GM19328 (cell line): ENCODE measurements at regions not wholly inside any gene's neighbourhood (a gene's known extent, or its start where the extent isn't known, plus 50 kb on each side); places are given as distances from the start of the nearest gene placed in this dataset.

Experiments
- ATAC-seq: cut with Tn5 transposase; IDR thresholded peaks from one replicate; pipeline ENCODE4 v1.9.1; 2021; ENCODE audit warnings: mild to moderate bottlenecking, moderate library complexity; ENCODE audit not compliant: unreplicated experiment

DNA sequence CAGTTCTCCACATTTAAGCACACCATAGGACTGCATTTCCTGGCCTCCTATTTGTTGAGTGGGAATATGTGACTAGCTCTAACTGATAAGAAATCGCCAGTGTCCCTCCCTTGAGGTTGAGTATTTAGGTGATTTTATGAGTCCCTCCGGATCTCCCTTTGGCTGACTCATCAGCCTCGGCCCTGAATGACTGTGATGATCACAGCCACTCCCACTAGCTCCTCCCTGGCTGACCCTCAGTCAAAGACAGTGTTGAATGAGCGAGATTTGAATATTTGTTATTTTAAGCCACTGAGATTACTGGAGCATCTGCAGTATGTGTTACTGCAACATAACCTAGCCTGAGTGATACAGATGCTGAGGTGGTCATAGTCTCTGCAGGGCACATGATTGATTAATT, 515.3 kb downstream of the EPHB1 start:
- no peak for ATAC-seq

DNA sequence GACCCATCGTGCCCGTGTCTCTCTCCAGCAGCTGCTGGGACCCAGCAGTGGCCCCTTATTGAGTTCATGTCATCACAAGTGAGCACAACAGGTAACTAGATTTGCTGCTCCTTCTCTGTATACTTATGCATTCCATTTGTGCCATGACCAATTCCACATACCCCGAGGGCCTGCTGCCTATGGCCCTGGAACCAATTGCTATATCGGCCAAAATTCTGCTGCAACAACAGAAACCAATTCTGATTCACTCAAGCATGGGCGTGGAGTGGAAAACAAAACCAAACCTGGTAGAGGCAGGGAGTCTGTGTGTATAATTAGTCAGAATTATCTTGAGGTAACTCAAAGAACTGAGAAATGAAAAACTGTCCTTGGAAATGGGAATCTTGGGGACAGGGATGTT, 516.6 kb downstream of the EPHB1 start:
- ATAC-seq: no peak

DNA sequence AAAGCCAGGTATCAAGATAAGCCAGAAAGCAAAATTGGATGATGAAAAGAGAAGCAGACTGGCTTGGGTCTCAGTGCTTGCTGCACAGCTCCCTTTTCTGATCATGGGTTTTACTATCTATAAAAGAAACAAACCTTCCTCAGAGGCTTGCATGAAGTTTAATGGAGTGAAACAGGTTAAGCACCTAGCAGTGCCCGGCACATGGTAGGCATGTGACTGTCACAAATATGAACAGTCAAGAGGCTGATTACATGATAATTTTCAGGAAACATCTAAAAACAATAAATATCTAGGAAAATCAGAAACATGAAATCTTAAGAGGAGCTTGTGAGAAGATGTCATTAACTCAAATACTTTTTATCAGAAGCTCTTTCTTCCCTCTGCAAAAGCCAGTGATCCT, 519.2 kb downstream of the EPHB1 start:
- ATAC-seq: no peak

DNA sequence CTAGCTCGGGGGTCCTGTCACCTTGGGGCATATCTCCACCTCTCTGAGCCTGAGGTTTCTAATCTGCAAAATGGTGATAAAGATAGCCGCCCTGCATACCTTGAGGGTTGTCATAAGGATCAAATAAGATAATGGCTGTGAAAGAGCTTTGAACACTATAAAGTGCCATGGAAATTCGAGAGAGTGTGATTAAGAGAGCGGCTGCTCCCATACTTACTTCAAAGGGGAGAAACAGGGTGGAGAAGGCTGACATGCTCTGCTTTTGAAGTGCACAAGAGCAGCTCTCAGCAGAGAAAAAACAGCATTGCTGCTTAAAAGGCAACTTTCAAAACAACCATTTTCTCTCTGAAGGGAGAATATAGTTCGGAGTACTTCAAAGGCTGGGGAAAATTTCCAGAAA, 529.2 kb downstream of the EPHB1 start:
- no peak for ATAC-seq

DNA sequence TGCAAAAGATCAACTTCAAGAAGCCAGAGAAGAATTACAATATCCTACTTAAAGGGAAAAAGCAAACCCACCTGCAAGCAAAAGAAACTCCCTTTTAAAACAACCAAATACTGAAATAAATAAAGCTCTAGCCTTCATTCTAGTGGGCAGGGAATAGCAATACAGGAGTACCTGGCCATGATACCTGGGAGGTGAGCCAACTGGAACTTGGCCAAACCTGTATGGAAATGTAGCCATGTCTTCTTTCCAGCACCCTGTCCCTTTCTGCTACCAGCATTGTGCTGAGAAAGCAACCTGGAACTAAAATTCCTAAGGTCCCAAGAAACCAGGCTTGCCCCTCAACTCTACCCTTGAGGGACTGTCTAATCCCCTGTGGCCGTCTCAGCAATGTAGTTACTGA, 530.0 kb downstream of the EPHB1 start:
- no peak for ATAC-seq

DNA sequence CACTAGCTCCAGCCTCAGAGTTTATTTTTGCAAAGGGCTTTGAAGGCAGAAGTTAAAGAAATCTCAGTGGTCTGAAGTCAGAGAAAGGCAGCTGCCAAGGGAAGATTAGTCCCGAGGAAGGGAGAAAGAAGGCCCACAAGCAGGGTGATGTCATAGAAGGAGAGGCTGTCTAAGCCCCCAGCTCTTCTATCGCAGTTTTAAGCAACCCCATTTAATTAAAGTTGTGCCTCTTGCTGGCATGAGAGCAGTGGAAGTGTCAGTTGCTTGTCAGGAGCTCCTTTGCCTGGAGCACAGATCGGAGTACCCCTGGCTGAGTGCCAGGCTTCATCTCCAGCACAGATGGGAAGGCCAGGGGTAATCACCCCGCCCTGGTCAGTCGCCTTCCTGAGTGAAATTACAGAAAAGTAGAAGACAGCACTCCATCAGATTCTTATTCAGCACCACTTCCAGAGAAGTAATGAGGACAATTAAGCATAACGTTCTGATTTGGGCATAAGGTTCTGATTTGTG, 530.7 kb downstream of the EPHB1 start:
- ATAC-seq: no peak

DNA sequence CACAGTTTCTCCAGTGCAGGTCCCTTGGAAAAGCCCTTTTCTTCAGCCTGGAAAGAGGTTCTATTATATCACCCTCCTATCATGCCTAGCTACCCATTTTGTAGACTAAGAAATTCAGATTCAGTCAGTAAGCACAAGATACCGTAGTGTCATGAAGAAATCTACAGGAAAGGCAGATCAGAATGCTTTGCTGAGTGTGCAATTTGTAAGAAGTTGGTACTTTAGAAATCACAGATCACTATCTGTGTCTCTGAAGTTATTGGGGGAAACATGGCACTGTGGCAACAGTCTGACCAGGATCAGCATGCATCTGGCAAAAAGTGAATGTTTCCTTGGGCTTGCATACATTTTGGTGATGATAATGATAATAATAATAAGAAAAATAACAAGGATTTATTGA, 531.8 kb downstream of the EPHB1 start:
- no peak for ATAC-seq

DNA sequence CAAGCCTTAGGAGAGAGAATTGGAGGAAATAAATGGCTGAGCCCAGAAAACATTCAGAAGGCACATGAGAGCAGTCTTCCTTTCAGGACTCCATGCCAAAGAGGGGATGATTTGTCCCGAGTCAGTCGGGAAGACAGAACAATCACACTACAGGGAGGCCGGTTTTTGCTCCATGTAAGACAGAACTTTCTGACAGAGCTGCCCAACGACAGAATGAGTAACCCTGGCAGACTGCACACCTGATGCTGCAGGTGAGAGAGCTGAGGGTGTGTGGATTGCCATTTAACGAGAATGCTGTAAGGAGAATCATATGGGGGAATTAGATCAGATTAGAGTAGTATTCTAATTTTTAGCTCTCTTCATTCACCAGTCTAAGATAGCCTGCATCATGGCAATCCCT, 533.0 kb downstream of the EPHB1 start:
- ATAC-seq: no peak

DNA sequence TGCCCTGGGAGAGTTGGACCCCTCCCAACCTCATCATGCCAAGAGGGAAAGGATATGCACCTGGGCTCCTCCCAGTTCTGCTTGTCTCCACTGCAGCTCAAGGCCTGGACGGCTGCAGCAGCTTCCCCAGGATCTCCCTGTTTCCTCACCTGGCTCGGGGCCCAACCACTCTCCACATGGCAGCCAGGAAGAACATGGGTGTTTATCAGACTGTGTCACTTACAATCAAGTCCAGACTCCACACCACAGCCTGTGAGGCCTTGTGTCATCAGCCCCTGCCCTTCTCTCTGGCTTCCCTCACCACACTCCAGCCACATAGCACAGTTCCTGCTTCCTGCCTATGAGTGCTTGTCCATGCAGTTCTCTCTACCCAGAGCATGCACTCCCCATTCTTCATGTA, 534.4 kb downstream of the EPHB1 start:
- no peak for ATAC-seq

DNA sequence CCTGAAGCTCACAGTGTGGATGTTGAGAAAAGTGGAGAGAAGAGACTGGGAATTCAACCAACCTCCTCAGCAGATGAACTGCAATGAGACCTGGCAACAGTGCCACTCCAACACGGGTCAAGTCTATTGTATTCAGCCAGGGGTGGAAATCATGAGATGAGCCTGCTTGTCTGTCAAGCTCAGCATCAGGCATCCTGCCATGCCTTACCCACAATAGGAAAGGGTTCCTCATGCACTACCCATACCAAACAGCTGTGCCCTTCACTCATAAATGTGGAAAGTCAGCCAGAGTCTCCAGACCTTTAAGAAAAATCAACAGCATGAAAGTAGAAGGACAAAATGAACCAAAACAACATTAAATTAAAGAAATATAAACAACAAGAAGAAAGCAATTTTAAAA, 542.1 kb downstream of the EPHB1 start:
- ATAC-seq: no peak

DNA sequence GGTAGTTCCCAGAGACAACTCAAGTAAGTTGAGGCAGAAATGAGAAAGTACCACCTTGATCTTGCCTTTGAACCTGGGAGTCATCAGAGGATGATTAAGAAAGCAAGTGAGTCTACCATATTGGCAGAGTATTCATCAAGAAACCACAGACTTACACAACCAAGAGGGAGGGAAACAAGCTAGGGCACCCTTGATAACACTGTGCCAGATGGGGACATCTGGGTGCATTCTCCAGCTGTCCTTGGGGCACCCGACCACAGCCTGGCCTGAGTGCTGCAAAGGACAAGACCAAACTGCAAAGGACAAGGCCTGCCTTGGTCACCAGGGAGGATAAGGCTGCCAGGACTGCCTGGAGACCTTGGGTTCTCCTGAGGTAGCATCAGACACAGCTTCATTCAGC, 553.6 kb downstream of the EPHB1 start:
- no peak for ATAC-seq

DNA sequence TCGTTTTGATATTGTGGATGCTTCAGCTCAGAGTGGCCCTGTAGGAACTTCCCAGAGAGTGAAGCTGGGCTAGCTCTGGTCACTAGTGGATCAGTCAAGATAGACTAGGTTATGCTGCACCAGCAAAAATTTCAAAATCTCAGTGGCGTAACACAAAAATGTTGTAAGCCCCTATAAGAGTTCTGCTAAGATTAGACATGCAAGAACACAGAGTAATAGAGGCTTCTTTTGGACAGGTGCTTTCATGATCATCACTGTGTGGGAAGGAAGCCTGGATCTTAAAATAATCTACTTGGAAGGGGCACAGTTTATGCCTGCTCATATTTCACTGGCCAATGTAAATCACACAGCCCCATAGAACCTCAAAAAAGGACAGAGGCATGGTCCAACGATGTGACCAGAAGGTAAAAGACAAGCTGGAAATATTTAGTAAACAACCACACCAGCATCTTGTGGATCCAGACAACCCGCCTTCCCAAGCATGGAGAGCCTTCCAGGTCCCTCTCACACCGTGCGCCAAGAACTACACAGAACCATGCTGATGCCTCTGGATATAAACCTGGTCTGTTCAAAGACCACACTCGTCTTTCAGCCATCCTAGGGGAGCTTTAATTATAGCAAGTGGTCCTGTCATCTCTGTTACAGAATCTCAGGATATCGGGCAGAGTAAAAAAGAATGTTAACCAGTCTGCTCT, 554.3 kb downstream of the EPHB1 start:
- no peak for ATAC-seq

DNA sequence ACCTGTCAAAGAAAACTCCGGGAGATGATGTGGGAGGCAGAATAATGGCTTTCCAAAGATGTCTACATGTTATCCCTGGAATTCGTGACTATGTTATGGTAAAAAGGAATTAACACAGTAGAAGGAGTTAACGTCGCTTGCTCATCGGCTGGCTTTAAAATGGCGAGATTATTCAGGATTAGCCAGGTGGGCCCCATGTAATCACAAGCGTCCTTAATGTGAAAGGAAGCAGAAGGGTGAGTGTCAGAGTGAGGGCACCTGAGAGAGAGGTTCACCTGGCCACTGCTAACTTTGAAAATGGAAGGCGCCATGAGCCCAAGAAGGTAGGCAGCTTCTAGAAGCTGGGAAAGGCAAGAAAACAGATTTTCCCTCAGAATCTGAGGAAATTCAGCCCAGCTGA, 557.2 kb downstream of the EPHB1 start:
- no peak for ATAC-seq

DNA sequence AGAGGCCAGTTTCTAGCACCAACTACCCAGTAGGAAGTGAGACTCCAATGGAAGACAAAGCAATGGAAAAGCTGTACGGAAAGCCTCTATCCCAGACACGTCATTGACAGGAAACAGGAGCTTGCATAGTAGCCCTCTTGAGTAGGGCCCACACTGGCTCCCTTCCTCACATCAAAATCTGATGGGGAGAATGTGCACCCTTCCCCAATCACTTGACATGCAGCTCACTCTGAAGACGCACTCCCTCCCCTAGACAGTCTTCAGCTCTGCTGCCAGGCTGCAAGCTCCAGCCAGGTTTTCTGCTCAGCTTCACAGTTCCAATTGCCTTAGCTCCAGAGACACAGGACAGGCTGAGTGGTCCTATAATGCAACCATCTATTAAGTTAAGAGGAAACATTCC, 567.8 kb downstream of the EPHB1 start:
- ATAC-seq: no peak

DNA sequence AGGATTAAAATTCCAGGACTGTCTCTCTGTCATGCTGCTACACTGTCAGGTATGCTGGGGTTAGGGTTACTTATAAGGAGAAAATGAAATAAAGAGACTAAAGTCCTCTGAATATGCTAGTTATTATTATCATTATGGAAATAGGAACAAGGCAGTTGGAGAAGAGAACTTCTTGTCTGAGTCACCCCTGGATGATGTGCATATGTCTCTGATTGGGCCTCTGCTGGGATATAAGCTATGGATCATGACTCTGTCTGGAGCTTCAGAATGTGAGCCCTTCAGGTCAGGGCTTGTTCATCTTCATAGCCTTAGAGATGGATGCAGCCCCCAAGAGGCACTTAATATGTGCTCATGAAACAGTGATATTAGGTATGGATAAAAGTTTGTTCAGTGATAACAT, 569.6 kb downstream of the EPHB1 start:
- ATAC-seq: no peak

DNA sequence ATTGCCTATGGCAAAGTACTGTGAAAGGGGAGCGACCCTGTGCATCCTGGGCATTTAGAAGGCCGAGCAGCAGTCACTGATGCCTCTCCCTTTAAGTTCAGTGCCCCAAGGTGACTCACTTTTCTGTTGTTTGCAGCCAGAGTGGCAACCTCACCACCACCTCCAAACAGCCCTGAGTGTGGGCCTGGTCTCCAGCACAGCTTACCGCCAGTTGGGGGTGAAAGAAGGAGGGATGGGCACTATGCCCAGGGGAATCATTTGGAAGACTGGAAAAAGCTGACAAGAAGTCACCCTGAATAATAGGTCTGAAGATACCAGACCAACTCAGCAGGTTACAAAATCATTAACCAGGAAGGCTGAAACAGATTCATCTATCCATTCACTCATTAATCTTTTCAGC, 571.8 kb downstream of the EPHB1 start:
- ATAC-seq: no peak

DNA sequence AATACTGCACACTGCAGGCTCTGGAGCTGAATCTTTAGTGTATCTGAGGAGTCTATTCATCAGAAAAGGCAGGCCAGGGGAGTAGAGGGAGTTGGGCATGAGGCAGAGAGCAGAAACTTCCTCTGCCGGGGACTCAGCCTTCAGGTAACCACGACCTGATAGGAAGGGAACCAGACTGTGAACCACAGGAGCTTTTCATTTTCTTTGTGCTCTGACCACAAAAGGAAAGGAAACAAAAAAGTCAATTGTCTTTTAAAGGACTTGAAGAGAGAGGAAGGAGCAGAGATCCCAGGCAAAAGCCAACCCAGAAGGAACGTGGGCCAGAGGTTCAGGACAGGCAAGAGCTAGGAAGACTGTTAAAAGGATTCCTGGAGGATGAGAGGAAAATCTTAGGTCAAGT, 573.3 kb downstream of the EPHB1 start:
- no peak for ATAC-seq

DNA sequence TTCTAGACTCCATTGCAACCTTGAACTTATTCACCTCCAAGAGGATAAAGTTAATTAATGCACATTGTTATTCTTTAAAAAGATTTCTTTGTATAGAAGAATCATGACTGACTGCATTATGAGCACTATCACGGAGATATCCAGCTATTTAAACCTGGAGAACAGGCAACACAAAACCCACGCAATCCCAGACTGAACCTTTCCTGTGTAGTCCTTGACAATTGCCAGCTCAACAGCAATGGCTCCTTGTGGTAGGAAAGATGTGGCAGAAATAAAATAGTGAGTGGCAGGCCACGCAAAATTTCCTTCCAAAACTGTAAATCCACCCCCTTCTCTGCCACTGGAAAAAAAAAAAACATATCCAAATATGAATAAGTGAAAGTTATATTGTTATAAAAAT, 573.7 kb downstream of the EPHB1 start:
- ATAC-seq: no peak

DNA sequence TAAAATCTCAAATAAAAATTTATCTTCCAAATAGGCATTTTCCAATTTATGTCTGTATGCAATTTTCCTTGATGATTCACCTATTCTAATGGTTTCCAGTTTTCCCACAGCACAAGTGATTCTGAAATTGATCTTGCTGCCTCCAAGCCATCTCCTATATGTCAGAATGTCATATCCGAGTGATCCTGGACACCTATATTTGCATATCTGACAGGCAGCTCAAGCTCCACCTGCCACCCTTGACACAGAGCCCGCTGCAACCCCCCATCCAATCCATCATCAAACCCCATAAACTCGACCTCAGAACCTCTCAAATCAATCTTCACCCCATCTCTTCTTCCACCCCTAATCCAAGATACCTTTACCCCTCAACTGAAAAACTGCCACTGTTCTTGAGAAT, 579.5 kb downstream of the EPHB1 start:
- ATAC-seq: no peak

DNA sequence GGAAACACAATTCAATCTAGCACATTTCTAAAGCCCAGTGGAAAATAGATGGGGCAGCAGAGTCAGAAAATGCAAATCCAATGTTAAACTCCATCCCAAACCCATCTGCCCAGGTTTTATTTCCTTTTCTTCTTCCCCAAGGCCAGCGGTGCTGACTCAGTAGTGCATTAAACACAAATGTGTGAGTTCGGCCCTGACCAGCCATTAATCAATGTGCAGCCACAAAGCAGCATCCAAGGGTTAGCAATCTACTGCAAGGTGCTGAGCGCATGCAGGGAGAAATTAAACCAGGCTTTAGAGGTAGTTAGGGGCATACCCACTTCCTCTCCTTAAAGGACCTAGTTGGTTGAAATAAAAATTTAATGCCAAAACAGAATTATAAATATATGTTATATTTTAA, 583.3 kb upstream of the PPP2R3A start:
- ATAC-seq: no peak

DNA sequence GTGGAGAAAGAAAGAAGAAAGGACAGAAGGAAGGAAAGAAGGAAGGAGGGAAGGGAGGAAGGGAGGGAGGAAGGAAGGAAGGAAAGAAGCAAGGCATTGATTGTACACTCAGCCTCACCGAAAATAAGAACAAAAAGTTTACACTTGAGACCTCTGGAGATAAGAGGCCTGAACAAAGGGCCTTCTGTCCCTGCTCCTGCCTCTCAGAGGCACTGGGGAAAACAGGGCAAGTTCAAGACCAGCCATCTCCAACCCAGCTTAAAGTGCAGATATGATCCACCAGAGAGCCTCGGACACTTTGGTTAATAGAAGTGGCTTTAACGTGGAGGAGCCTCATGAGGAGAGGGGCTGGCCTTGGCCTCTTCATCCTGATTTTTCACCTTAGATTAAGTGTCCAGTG, 582.9 kb upstream of the PPP2R3A start:
- ATAC-seq: no peak

DNA sequence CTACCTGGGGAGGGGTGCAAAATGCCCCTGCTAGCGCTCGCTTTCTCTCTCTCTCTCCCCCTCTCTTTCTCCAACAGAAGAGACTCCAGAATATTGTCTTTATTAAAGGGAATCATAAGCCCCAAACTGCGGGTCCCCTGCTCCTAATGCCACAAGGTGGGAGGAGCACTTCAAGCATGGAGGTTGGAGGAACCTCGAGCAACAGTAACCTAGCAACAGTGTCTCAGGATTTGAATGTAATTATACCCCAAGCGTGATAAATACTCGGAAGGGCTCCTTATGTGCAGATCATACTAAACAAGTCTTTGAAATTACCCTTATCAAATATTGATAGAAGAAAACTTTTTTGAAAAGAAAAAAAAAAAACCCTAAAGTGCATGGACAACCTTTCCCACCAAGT, 582.2 kb upstream of the PPP2R3A start:
- no peak for ATAC-seq

DNA sequence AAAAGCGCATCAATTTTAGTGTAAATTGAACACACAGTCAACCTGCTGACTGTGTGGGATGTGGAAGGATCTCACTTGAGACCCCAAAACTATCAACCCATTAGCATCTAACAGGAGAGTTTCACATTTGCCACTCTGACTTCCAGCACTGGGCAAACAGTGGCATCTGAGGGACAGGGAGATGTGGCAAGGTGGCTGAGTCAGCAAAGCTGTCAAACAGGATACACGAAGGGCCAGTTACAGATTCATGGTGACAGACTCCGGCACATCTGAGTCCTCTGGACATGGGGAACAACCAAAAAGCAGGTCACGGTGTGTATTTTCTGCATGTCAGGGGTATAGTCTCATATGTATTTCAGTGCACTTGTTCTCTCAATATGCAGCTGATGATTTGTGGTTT, 573.4 kb upstream of the PPP2R3A start:
- no peak for ATAC-seq
